Tibial nerve (tissue), 4 donors: ENCODE measurements at regions not wholly inside any gene's neighbourhood (a gene's known extent, or its start where the extent isn't known, plus 50 kb on each side); places are given as distances from the start of the nearest gene placed in this dataset.
"Not testable (repeated sequence)": the region's sequence is repeated elsewhere in the genome, so short reads cannot be mapped to it uniquely, and the experiment has no call there.

Source experiments
- DNase-seq, 2 donors: peaks; one replicate each; pipeline ENCODE4 v3.0.0-alpha.2; 2019; ENCODE audit warnings: low spot score in 2 of 2
- H3K27ac ChIP-seq, 4 donors: fragments of 200-600 bp; sonication (generic) in 3 of 4; one replicate each; pipeline ENCODE4 v1.5.1; 2017 to 2019; ENCODE audit warnings: mild to moderate bottlenecking in 1 of 4
- H3K27me3 ChIP-seq, 2 donors: fragments of 200-600 bp; sonication (generic) in 1 of 2; one replicate each; pipeline versions ENCODE4 v1.5.1 to v1.6.0; 2017 to 2019
- H3K36me3 ChIP-seq, 3 donors: fragments of 200-600 bp; sonication (generic); one replicate each; pipeline ENCODE4 v1.5.1; 2018 to 2019
- H3K4me1 ChIP-seq, 4 donors: fragments of 200-600 bp; sonication (generic) in 3 of 4; one replicate each; pipeline ENCODE4 v1.5.1; 2017 to 2019
- H3K4me3 ChIP-seq, 4 donors: fragments of 200-600 bp; sonication (generic) in 3 of 4; one replicate each; pipeline ENCODE4 v1.5.1; 2017 to 2019; ENCODE audit warnings: mild to moderate bottlenecking in 1 of 4, moderate library complexity in 1 of 4
- H3K9me3 ChIP-seq, 4 donors: fragments of 200-600 bp; sonication (generic) in 3 of 4; one replicate each; pipeline ENCODE4 v1.5.1; 2017 to 2019
- CTCF ChIP-seq, 5 experiments: fragments of 200-600 bp in 3 of 5; fragments of 450-650 bp in 2 of 5; sonication (generic) in 3 of 5; IDR thresholded peaks; one replicate each; pipeline ENCODE4 v1.5.1; 2016 to 2019; ENCODE audit warnings: antibody characterized with exemption in 5 of 5, mild to moderate bottlenecking in 3 of 5, moderate library complexity in 2 of 5
- EP300 ChIP-seq, 2 donors: sonication (generic); formaldehyde crosslinking; IDR thresholded peaks; one replicate each; pipeline ENCODE4 v1.6.1; 2017; ENCODE audit warnings: antibody characterized with exemption in 2 of 2, mild to moderate bottlenecking in 1 of 2
- POLR2A ChIP-seq, 2 donors: fragments of 450-650 bp; IDR thresholded peaks; one replicate each; pipeline ENCODE4 v1.6.1; 2017; ENCODE audit warnings: antibody characterized with exemption in 2 of 2, mild to moderate bottlenecking in 2 of 2, moderate library complexity in 2 of 2
- WGBS, 2 donors: methylation state at CpG; one replicate each; pipeline ENCODE4 v1.1.5; 2018; 5-methylcytosine and 5-hydroxymethylcytosine counted together

- Histone ChIP-seq H3K27ac (peak overlapping the region; percentile 16 to 94 (median 84)), H3K9me3 (no peaks in the 10 kb centered on the region), H3K4me3 (peak overlapping the region; percentile 24 to 45 (median 30)), H3K36me3 (no peaks in the 10 kb centered on the region), H3K4me1 (peaks cover 0 to 32% (median 7%) of the 10 kb centered on the region in 4 donors), H3K27me3 (no peaks in the 10 kb centered on the region)
- 72 to 73% methylated on average over 21 of the region's 21 CpGs for WGBS, 2 donors
- TF ChIP-seq EP300 (IDR thresholded peaks at IDR 0.05) = no peak
- no peak for TF ChIP-seq POLR2A (IDR thresholded peaks at IDR 0.05)
- TF ChIP-seq CTCF (IDR thresholded peaks at IDR 0.05) = no peak
- DNase-seq = peak; percentile 22 to 34
Observed at GRCh38 chr4:186840771-186841301, 117.2 kb upstream of the FAT1 start.

GRCh38 chr4:186844059-186844681 is 120.5 kb upstream of the FAT1 start:
- Histone ChIP-seq H3K27ac (peak overlapping the region; percentile 38 to 94 (median 72)), H3K4me1 (peaks cover 0 to 40% (median 7%) of the 10 kb centered on the region in 4 donors), H3K4me3 (peak overlapping the region; percentile 4 to 39 (median 28)), H3K27me3 (no peaks in the 10 kb centered on the region), H3K36me3 (no peaks in the 10 kb centered on the region), H3K9me3 (no peaks in the 10 kb centered on the region)
- WGBS, 2 donors = 15% methylated on average over 8 of the region's 8 CpGs
- DNase-seq = peak in 1 of 2 donors; percentile 27
- TF ChIP-seq EP300 (IDR thresholded peaks at IDR 0.05) (peak in 1 of 2 donors; percentile 7), CTCF (IDR thresholded peaks at IDR 0.05) (no peak)

- peaks cover 0 to 4% (median 0%) of the 10 kb centered on the region in 4 donors for H3K9me3 ChIP-seq
- WGBS, 2 donors = 56 to 57% methylated on average over 9 of the region's 9 CpGs
- no peaks in the 10 kb centered on the region for H3K27me3 ChIP-seq
- H3K4me3 ChIP-seq = no peak overlapping the region
- TF ChIP-seq EP300 (IDR thresholded peaks at IDR 0.05) (peak in 1 of 2 donors; percentile 34), POLR2A (IDR thresholded peaks at IDR 0.05) (no peak), CTCF (IDR thresholded peaks at IDR 0.05) (no peak)
- peaks cover 0 to 34% (median 7%) of the 10 kb centered on the region in 4 donors for H3K4me1 ChIP-seq
- DNase-seq = peak in 1 of 2 donors; percentile 27
- H3K36me3 ChIP-seq = no peaks in the 10 kb centered on the region
- H3K27ac ChIP-seq = peak overlapping the region; percentile 47 to 94 (median 72)
Observed at GRCh38 chr4:186845137-186845842, 121.6 kb upstream of the FAT1 start.

GRCh38 chr4:186846426-186846825 is 122.8 kb upstream of the FAT1 start:
- no peak for DNase-seq
- Histone ChIP-seq H3K27me3 (no peaks in the 10 kb centered on the region), H3K4me1 (peaks cover 0 to 34% (median 7%) of the 10 kb centered on the region in 4 donors), H3K27ac (peak overlapping the region in 2 of 4 donors; percentile 83 to 94), H3K36me3 (no peaks in the 10 kb centered on the region), H3K9me3 (peaks cover 0 to 14% (median 3%) of the 10 kb centered on the region in 4 donors), H3K4me3 (no peak overlapping the region)
- no peak for TF ChIP-seq CTCF (IDR thresholded peaks at IDR 0.05)
- no peak for TF ChIP-seq POLR2A (IDR thresholded peaks at IDR 0.05)
- TF ChIP-seq EP300 (IDR thresholded peaks at IDR 0.05) = no peak
- 47 to 50% methylated on average over 3 of the region's 3 CpGs for WGBS, 2 donors

- not testable (repeated sequence) for H3K4me3 ChIP-seq, H3K27me3 ChIP-seq, DNase-seq, H3K27ac ChIP-seq, H3K36me3 ChIP-seq
- WGBS, 2 donors = 95 to 97% methylated on average over 3 of the region's 3 CpGs
- peaks cover 0 to 34% (median 7%) of the 10 kb centered on the region in 4 donors for H3K4me1 ChIP-seq
- peaks cover 0 to 18% (median 3%) of the 10 kb centered on the region in 4 donors for H3K9me3 ChIP-seq
Observed at GRCh38 chr4:186847429-186848131, 123.9 kb upstream of the FAT1 start.
